ENCODE measurements at regions not wholly inside any gene's neighbourhood (a gene's known extent, or its start where the extent isn't known, plus 50 kb on each side); places are given as distances from the start of the nearest gene placed in this dataset.
"Not testable (repeated sequence)": the region's sequence is repeated elsewhere in the genome, so short reads cannot be mapped to it uniquely, and the experiment has no call there.

DNA sequence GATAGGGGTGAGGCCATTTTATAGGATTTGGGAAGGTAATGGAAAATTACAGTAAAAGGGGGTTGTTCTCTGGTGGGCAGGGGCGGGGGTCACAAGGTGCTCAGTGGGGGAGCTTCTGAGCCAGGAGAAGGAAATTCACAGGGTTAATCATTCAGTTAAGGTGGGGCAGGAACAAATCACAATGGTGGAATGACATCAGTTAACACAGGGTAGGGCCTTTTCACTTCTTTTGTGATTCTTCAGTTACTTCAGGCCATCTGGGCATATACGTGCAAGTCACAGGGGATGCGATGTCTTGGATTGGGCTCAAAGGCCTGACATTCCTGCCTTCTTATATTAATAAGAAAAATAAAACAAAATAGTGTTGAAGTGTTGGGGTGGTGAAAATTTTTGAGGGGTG is 181.1 kb upstream of the TRPC7 start:
- DNase-seq (ENCODE audit: low read depth in 2 of 2): not testable (repeated sequence)

DNA sequence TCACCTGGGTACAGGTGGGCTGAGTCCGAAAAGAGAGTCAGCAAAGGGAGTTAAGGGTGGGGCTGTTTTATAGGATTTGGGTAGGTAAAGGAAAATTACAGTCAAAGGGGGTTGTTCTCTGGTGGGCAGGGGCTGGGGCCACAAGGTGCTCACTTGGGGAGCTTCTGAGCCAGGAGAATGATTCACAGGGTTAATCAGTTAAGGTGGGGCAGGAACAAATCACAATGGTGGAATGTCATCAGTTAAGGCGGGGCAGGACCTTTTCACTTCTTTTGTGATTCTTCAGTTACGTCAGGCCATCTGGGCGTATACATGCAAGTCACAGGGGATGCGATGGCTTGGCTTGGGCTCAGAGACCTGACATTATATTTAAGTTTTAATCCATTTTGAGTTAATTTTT is 179.7 kb upstream of the TRPC7 start:
- DNase-seq (ENCODE audit: low read depth in 2 of 2): not testable (repeated sequence)

DNA sequence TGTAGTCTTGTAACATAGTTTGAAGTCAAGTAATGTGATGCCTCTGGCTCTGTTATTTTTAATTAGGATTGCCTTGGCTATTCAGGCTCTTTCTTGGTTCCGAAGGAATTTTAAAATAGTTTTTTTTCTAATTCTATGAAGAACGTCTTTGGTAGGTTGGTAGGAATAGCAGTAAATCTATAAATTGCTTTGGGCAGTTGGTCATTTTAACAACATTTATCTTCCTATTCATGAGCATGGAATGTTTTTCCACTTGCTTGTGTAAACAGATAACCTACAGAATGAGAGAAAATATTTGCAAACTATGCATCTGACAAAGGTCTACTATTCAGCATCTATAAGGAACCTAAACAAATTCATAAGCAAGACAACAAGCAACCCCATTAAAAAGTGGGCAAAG is 173.2 kb upstream of the TRPC7 start:
- DNase-seq (ENCODE audit: low read depth in 2 of 2): no peak

DNA sequence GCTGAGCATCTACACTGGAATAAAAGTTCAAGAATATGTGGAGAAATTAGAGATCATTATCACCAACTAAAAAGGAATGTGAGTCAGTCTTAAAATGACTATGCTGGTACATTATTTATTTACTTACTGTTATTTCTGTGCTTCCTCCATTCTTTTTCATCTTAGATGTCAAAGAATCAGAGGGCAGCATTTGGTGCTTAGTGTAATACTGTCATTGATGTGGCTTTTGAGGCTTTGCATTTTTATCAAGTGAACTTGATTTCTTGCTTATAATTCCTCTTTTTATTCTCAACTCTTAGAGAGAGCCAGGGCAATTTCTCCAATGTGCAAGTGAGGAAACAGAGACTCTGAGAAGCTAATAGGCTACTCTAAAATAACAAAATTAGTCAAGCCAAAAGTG is 163.7 kb upstream of the TRPC7 start:
- DNase-seq (ENCODE audit: low read depth in 2 of 2): no peak

DNA sequence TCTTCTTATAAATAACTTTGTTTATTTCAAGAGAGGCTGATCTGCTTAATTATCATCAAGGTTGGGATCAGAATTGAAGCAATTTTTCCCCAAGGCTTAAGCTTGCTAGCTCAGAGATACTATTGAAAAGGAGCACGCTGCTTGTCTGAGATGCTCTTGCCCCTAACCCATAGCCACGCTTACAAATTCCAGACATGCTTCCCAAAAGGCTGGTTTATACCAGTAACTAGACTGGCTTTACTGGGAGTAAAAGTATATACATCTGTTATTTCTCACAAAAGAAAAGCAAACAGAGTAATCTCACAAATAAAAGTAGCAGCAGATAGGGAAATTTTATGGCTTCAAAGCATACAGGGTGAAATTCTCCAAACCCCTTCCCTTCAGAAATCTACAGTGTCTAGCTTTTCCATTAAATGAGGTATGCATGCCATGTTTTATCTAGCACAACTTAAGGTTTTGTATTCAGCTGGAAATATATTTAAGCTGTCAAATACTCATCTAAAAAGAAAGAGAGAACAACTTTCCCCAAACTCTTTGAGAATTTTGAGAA is 163.2 kb upstream of the TRPC7 start:
- DNase-seq (ENCODE audit: low read depth in 2 of 2): no peak

DNA sequence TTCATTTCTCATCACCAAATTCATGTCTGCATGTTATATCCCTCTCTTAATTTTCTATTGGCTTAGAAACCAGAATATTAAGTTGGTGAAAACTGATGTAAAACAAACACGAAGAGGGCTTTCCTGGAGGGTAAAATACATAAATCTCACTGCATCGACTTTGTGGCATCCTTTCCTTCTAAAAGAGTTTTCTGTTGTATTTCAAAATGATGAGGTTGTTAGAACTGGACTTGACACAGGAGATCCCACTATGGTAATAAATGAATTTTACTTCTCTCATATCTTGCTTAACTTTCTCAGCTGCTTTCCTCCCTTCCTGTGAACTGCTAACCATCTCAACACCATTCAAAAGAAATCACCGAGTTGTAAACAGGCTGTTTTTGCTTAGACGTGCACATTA is 162.0 kb upstream of the TRPC7 start:
- no peak for DNase-seq (ENCODE audit: low read depth in 2 of 2)

DNA sequence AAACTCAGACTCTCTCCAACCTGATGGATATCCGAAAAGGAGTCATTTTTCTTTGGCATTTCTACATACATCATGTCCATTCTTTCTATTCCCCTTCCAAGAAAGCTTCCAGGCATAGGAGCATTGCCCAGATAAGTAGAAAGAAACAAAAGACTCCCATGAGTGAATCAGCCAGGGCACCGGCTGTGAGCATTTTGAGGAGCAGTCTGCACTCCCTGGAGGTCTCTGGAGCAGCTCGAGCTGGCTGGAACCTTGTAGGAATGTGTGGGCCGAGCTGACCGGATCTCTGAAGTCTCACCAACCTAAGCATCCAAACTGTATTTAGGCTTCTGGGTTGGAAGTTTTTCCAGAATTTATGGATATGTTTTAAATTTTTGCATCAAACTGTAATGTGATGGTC is 161.4 kb upstream of the TRPC7 start:
- DNase-seq (ENCODE audit: low read depth in 2 of 2): no peak

DNA sequence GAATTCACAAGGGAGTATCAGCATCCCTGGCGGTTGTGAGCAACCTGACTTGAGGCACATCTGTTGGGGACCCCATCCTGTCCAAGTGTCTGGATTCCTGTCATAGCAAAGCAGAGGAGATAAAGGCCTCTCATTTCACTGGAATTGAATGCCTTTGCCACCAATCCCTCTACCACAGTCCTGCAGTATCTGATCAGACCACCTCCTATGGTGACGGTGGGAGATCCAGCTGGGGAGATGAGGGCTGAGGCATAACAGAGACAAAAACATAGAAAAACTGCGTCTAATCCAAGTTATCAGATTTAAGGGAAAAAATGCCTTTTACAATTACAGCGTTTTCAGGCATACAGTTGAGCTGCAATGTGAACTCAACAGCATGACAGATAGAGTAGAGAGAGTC is 160.7 kb upstream of the TRPC7 start:
- DNase-seq (ENCODE audit: low read depth in 2 of 2): no peak

DNA sequence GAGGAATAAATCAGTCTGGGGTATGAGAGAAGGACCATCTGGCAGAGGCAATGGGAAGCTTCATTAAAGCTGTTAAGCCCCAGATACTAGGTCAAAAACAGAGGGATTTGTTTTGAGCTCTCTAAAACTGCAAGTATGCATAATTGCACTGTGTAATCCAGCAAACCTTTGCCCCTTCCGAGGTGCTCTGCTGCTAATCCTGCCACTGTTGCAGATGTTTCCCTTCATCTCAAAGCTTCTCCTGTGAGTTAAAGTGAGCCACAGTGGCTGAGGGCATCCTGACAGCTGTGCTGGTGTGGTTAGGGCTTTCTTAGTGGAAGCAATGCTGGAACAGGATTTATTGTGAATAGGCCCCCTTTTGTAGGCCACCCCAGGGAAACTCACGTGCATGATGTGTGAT is 160.3 kb upstream of the TRPC7 start:
- DNase-seq (ENCODE audit: low read depth in 2 of 2): no peak

DNA sequence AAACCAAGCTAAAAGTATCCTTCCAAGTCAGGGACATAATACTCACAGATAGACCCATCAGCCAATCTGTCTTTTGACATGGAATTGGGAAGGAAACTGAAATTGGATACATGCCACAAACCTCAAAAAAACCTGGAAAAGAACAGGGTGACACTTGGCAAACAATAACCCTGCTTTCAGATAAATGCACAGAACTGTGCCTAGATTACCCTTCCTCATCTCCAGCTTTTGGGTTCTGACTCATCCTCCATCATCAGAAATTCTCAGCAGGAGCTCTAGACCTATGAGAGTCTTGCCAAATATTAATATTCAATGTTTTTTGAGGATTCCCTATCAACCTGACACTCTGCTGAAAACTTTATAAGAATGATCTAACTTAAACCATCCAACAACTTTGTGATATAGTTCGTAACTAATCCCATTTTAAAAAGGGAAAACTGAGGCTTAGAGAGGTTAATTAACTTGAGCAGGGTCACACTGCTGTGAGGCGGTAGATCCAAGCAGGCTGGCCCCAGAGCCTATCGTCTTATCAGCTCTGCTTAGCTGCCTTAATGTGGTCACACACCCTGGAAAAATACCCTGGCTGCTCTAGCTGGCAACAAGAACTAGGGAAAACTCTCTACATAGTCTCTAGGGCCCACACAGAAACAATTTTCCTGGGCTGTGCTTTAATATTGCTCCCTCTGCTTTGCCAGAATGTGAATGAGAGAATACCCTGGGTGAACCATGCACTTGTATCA is 157.0 kb upstream of the TRPC7 start:
- no peak for DNase-seq (ENCODE audit: low read depth in 2 of 2)

DNA sequence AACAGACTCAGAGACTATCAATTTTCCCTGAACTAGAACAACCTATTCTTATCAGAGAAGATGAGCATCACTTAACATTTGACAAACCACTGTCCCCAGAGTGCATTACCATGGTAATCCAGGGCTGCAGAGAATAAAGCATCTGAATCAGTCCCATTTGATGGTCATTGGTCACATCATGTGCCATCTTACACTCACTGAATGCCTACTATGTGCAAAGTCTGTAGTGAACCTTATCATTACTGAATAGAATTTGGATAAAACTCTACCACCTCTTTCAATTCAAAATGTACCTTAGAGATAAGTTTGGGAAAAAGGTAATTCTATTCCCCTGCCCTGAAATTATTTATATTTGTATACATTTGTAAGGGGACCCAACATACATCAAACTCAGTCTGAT is 156.4 kb upstream of the TRPC7 start:
- no peak for DNase-seq (ENCODE audit: low read depth in 2 of 2)

DNA sequence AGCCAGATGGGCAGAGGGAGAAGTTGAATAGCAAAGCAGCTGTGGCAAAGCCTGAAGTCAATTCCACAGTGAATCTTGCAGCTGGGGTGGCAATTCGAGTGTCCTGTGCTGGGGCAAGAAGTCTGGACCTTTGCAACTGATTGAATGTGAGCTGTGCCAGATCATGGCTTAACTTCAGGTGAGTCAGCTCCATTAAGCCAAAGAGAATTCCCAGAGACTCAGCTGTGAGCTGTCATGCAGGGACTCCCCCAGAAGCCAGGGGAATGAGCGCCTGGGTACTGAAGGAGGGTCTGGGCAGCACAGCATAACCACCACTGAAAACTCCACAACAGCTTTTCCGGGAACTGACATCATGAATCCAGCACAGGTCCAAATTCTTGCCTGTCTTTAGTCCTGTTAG is 153.5 kb upstream of the TRPC7 start:
- DNase-seq (ENCODE audit: low read depth in 2 of 2): no peak

DNA sequence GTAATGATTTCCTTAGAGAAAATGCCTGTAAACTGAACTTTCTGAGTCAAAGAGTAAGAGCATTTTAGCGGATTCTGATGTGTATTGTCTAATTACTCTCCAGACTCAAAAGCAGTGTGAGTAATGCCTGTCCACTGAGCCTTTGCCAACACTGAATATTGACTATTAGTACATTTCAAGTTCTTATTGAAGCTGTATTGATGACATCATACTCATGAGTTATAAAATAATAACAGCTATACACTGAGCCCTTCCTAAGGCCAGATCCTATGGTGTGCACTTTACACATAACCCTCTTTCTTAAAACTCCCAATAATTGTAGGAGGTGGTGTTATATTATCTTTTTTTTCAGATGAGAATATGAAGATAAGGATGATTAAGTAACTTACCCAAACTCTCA is 152.8 kb upstream of the TRPC7 start:
- DNase-seq (ENCODE audit: low read depth in 2 of 2): no peak

DNA sequence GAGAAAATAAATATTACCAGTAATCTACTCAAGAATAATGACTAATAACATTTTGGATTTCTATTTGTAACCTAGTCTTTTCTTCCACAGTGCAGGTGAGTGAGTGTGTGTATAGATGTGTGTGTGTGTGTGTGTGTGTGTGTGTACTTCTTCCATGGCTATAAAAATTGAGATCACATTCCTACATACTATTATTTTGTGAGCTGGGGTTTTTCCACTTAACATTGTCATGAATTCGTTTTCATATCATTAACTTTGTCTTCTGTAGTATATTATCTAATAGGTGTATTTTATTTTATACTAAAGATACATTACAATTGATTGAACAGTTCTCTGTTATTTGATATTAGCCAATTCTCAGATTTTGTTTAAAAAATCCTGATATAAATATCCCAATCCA is 152.4 kb upstream of the TRPC7 start:
- DNase-seq (ENCODE audit: low read depth in 2 of 2): no peak

DNA sequence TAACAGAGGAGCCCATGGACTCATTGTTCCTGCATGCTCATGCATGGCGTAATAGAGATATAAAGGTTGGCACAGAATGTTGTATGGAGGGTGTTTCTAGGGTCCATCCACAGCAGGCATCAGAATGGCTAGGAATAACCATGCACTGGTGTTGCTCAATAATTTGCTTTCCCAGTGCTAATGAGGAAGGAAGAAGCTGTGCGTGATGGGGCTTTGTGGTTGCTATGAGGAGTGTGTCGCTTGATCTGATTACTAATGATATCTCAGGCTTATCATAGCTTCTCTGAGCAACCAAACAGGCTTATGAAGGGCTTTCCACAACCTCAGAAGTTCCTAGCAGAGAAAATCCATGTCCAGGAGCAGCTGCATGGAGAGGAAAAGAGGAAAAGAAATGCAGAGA is 151.3 kb upstream of the TRPC7 start:
- no peak for DNase-seq (ENCODE audit: low read depth in 2 of 2)

DNA sequence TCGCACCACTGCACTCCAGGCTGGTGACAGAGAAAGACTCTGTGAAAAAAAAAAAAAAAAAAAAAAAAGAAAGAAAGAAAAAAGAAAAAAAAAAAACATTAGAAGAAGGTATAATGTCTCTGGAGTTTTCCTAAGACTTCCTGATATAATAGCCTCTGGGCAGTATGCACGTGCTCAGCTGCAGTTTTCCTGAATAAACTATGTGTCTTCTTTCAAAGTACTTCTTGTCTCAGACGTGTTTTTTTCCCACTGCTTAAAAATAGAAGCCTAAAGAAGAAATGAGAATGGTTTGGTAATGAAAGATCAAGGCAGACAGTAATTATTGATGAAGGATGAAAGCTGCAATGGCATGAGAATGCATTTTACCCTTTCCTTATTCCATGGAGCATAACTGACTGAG is 148.1 kb upstream of the TRPC7 start:
- DNase-seq (ENCODE audit: low read depth in 2 of 2): no peak

DNA sequence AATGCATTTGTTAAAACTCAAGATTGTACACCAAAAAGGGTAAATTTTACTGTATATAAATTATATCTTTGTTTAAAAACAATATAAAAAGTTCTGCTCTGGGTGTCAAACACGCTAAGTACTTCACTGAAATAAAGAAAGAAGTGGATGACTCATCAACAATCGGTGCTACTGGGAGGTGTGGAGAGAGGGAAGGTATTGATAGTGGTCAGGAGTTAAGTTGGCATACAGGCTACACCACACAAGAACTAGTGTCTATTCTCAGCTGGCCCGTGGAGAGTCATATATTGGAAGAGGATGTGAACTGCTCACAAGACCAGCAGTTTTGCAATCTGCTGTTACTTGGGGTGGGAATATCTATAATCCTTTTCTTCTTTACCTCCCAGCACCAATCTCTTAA is 145.7 kb upstream of the TRPC7 start:
- no peak for DNase-seq (ENCODE audit: low read depth in 2 of 2)

DNA sequence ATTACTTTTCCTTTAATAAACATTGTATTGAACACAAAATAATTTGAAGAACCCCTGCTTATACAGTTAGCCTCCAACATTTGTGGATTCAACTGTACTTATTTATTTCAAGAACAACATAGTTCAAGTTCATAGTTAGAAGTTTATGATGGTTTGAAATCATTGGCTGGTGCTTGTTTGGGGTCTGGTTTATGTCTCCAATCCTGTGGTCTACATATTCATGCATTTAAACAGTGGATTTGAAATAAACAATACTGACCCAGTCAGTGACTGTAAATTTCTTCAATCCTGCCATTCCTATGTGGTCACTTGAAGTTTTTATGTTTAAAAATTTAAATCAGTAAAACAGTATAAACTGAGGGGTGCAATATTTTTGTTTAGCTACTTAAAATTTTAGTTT is 145.1 kb upstream of the TRPC7 start:
- no peak for DNase-seq (ENCODE audit: low read depth in 2 of 2)

DNA sequence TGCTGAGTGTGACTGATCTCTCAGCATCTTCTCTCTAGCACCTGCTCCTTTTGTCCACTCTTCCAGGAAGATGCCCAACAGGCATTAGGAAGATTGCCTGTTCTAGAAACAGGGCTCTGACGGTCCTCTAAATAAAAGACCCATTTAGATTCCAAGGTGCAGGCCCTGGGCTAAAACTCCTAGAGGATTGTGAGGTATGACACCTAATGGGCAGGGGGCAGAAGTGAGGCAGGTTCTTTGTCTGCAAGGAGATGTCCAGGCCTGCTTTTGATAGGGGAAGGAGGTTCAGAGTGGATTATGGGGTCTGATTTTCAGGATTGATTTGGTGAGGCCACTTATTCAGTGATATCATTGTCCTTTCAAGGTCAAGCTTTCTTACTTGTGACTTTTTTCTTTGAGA is 140.8 kb upstream of the TRPC7 start:
- DNase-seq (ENCODE audit: low read depth in 2 of 2): no peak

DNA sequence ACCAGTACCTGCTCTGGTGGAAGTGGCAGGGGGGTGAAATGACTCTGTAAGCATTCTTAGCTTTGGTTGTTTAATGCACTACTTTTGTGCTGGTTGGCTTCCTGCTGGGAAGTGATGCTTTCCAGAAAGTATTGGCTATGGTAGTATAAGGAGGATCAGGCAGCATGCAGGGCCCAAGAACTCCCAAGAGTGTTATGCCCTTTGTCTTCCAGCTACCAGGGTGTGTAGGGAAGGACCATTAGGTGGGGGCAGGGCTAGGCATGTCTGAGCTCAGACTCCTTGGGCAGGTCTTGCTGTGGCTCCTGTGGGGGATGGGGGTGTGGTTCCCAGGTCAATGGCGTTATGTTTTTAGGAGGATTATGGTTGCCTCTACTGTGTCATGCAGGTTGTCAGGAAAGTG is 135.8 kb upstream of the TRPC7 start:
- DNase-seq (ENCODE audit: low read depth in 2 of 2): no peak

DNA sequence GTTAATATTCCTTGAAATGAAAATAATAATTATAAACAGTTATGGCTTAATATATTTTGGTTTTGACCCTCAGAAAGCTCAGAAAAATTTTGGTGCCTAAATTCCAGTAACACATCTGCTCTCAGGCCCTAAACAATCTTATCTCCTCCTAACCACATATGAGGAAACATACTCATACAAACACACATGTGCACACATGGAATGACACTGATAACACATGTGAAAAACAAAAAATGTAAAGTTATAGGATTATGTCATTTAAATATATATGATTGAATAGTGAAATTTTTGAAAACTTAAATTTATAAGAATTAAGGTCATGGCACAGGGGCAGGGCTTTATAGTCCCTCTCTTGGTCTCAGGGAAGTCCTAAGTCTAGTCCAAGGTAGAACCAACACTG is 127.2 kb upstream of the TRPC7 start:
- no peak for DNase-seq (ENCODE audit: low read depth in 2 of 2)

DNA sequence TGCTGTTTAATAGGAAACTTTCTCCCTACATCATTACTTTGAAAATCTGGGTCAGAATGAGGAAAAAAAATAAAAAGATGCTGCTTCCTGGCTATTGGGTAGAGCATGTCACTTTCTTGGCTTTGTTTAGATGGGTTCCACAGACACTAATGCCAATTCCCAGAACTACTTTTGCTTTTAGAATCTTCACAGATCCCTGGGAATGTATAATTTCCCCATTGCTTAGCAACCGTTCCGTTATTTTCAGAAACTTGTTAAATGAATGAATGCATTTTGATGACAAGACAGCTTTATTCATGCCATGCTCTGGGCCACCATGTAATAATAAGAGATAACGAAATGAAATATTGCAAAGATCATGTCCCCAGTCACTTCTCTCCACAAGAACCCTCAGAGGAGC is 126.5 kb upstream of the TRPC7 start:
- no peak for DNase-seq (ENCODE audit: low read depth in 2 of 2)

DNA sequence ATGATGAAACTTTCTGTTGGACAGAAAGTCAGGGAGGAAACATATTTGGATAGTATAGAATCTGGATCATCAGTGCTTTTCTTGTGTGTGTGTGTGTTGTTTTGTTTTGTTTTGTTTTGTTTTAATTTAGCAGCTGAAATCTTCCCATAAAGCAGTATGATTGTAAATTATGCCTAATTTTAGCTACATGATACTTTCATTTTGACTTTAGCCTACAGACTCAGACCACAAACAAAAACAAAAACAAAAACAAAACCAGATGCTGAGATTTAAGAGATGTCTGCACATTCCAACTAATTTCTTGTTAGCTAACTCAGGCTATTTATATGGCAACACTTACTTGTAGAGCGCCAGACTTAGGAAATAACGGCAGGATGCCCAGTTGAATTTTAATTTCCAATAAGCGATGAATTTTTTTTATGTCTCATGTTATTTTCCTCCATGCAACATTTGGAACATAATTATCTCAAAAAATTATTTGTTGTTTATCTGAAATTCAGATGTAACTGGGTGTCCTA is 119.5 kb upstream of the TRPC7 start:
- no peak for DNase-seq (ENCODE audit: low read depth in 2 of 2)

DNA sequence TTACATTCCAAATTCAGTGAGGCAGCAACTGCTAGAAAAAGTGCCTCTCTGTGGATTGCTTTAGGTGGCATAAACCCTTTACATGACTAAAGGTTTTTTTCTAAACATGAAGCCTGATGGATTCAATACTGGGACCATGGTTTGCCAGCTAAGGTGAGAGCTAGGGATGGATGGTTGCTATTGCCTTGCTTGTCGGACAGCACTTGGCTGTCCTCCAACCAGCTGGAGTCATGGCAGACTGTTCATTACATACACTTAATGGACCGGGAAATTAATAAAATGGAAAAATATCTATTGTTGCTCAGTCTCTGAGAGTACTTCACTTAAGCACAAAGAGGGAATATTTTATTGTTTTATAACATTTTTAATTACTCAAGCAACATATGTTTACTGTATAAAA is 116.9 kb upstream of the TRPC7 start:
- no peak for DNase-seq (ENCODE audit: low read depth in 2 of 2)

Measured in fibroblast of skin of left biceps (primary cell).